ENCODE measurements at regions not wholly inside any gene's neighbourhood (a gene's known extent, or its start where the extent isn't known, plus 50 kb on each side); places are given as distances from the start of the nearest gene placed in this dataset.

DNA sequence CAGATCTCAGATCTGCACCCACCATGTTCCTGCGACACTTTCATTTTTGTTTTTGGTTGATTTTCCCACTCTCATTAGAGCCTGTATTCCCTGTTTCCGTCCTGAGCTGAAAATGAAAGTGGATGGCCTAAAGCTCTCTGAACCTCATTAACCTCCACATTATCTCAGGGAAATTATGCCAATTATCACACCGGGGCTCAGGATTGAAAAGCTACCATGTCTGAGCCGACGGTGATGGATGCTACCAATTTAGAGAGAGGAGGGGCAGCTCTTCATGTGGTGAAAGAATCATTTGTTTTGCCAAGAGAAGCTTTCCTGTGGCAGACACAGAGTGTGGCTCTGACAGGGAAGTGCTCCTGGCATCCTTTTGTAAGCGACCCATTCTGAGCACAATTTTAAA lies 410.4 kb upstream of the CDH11 start:
- no peak for DNase-seq
- intact Hi-C loops (cut with DNase I), result no loop called here
- Histone ChIP-seq H3K4me3 (ENCODE audit: low read length) (peak overlapping the region; percentile 33), H3K27ac (ENCODE audit: low read length) (no peak overlapping the region), H3K27me3 (ENCODE audit: control insufficient read depth, insufficient read depth) (no peaks in the 10 kb centered on the region), H3K4me1 (ENCODE audit: control insufficient read depth, insufficient read depth, low read length) (no peaks in the 10 kb centered on the region), H3K9me3 (ENCODE audit: control insufficient read depth, low read length) (no peaks in the 10 kb centered on the region)
- peak; percentile 47 to 56 for ATAC-seq
- WGBS, result 23% methylated on average over 6 of the region's 6 CpGs

DNA sequence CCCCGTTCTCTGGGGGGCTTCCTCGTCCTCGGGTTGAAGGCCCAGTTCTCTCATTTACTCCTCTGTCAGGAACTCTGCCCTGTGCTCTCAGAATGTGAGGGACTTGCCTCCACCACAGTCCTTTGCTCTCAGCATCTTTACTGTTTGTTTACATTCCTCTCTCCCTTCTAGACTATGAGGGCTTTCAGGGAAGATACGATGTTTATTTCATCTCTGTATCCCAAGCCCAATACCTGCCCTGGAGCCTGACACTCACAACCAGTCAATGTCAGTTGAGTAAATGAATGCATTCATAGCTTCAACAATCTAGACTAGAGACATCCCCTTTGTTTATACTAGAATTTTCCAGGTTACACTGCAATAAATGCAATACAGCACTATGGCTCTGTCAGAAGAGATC lies 409.6 kb upstream of the CDH11 start:
- no peaks in the 10 kb centered on the region for H3K4me1 ChIP-seq (ENCODE audit: control insufficient read depth, insufficient read depth, low read length)
- WGBS, result 78% methylated on average over 4 of the region's 4 CpGs
- ATAC-seq (no peak), DNase-seq (no peak)
- no peak overlapping the region for H3K4me3 ChIP-seq (ENCODE audit: low read length)
- H3K9me3 ChIP-seq (ENCODE audit: control insufficient read depth, low read length), result no peaks in the 10 kb centered on the region
- intact Hi-C loops (cut with DNase I), result no loop called here
- no peaks in the 10 kb centered on the region for H3K27me3 ChIP-seq (ENCODE audit: control insufficient read depth, insufficient read depth)
- no peak overlapping the region for H3K27ac ChIP-seq (ENCODE audit: low read length)

DNA sequence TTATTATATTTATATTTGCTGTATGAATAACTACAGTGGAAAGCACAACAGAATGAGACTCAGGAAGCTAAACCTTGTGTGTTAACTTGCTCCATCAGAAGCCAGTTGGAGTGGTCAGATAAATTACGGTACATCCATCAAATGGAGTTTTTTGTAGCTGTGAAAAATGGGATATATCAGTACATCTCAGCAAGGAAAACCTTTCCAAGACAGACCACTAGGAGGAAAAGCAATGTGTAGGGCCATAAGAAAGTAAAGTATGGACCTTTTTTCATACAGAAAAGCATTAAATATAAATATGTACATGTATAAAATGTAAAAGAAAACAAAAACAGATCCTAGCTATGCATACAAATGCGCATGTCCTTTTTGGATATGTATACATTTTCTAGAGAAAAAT lies 403.8 kb upstream of the CDH11 start:
- Histone ChIP-seq H3K9me3 (ENCODE audit: control insufficient read depth, low read length) (no peaks in the 10 kb centered on the region), H3K27me3 (ENCODE audit: control insufficient read depth, insufficient read depth) (no peaks in the 10 kb centered on the region), H3K4me3 (ENCODE audit: low read length) (no peak overlapping the region), H3K4me1 (ENCODE audit: control insufficient read depth, insufficient read depth, low read length) (no peaks in the 10 kb centered on the region), H3K27ac (ENCODE audit: low read length) (no peak overlapping the region)
- DNase-seq, result no peak
- intact Hi-C loops (cut with DNase I), result no loop called here
- 97% methylated on average over 2 of the region's 2 CpGs for WGBS
- no peak for ATAC-seq

DNA sequence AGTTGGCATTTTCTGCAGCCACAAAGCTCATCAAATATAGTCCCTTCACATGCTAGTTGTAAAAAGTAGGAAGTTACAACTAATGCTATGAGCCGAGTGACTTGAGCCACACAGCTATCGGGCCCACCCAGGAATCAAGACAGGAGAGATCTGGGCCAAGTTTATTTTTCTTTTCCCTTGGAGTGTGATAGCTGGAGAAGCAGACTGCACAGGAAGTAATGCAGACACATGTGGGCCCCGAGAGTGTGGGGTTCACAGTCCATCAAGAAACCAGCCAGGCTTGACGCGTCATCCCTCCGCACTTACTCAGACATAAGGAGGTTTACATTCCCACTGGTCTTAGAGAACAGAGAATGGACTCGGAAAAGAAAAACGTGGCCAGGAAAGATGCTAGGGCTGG lies 403.1 kb upstream of the CDH11 start:
- intact Hi-C loops (cut with DNase I), result no loop called here
- no peak overlapping the region for H3K27ac ChIP-seq (ENCODE audit: low read length)
- 46% methylated on average over 8 of the region's 8 CpGs for WGBS
- H3K4me3 ChIP-seq (ENCODE audit: low read length), result no peak overlapping the region
- H3K27me3 ChIP-seq (ENCODE audit: control insufficient read depth, insufficient read depth), result no peaks in the 10 kb centered on the region
- DNase-seq (peak; percentile 39 to 78 (median 40)), ATAC-seq (peak; percentile 37 to 67)
- H3K9me3 ChIP-seq (ENCODE audit: control insufficient read depth, low read length), result no peaks in the 10 kb centered on the region
- H3K4me1 ChIP-seq (ENCODE audit: control insufficient read depth, insufficient read depth, low read length), result no peaks in the 10 kb centered on the region

DNA sequence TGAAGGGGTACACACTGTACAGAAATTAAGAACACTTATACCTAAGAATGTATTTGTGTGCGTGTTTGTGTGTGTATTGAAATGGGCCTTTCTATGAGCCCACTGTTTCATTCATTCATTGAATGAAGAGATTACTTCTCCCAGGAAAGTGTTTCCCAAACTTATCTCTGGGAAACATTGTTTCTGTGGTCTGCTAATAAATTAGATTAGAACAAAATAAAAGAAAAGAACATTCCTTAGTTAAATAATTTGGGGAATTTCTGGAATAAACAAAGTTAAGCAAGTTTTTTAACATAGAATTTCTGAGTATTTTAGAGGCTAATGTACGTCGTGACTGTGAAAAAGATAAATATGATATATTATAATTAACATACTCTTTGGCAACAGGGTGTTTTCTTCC lies 402.4 kb upstream of the CDH11 start:
- Histone ChIP-seq H3K27me3 (ENCODE audit: control insufficient read depth, insufficient read depth) (no peaks in the 10 kb centered on the region), H3K27ac (ENCODE audit: low read length) (no peak overlapping the region), H3K9me3 (ENCODE audit: control insufficient read depth, low read length) (no peaks in the 10 kb centered on the region), H3K4me3 (ENCODE audit: low read length) (no peak overlapping the region), H3K4me1 (ENCODE audit: control insufficient read depth, insufficient read depth, low read length) (no peaks in the 10 kb centered on the region)
- intact Hi-C loops (cut with DNase I), result no loop called here
- WGBS, result 78% methylated on average over 3 of the region's 3 CpGs
- ATAC-seq (no peak), DNase-seq (no peak)

DNA sequence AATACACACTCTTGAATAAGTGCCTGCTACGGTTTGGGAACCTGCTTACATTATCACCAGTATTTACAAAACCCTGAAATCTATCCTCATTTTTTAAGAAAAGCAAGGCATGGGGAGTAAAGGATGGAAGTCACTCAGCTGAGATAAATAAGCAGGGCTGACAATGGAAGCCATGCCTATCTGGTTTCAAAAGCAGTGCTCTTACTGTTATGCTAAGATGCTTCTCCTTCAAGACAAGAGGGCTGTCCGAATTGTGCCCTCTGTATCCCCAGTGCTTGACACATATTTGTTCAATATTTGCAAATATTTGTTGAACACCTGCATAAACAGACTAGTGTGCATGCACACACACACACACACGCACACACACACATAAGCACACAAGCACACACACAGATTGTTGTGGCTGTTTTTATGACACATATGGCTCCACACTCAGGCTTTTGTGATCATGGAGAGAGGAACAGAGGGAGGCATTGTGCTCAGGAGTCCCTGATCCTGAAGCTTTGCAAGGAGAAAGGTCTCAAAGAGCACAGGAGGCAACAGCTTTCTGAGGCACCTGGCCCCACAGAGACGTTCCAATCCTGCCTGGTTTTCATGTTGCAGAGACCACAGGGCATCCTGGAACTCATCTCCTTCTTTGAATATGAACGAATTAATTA lies 401.6 kb upstream of the CDH11 start:
- Histone ChIP-seq H3K9me3 (ENCODE audit: control insufficient read depth, low read length) (no peaks in the 10 kb centered on the region), H3K27me3 (ENCODE audit: control insufficient read depth, insufficient read depth) (no peaks in the 10 kb centered on the region), H3K27ac (ENCODE audit: low read length) (no peak overlapping the region), H3K4me3 (ENCODE audit: low read length) (no peak overlapping the region), H3K4me1 (ENCODE audit: control insufficient read depth, insufficient read depth, low read length) (no peaks in the 10 kb centered on the region)
- ATAC-seq (no peak), DNase-seq (no peak)
- intact Hi-C loops (cut with DNase I), result no loop called here
- WGBS, result 88% methylated on average over 5 of the region's 5 CpGs

DNA sequence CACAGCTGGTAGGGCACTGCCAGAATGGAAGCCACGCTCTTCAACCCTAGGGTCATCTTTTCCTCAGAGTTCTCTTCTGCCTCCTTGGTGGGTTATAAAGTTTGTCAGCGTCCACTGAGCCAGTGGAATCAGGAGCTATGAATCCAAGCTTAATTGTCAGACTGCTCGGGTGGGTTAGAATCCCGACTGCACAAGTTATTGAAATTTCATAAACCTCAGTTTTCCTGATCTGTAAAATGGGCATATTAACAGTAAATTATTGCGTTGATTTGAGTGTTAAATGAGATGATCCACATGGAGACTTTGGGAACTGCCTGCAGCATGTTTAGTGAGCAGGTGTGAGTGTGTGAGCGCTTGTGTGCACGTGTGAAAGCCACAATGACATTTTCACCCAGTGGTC lies 400.5 kb upstream of the CDH11 start:
- WGBS, result 93% methylated on average over 7 of the region's 7 CpGs
- no peak overlapping the region for H3K27ac ChIP-seq (ENCODE audit: low read length)
- intact Hi-C loops (cut with DNase I), result no loop called here

DNA sequence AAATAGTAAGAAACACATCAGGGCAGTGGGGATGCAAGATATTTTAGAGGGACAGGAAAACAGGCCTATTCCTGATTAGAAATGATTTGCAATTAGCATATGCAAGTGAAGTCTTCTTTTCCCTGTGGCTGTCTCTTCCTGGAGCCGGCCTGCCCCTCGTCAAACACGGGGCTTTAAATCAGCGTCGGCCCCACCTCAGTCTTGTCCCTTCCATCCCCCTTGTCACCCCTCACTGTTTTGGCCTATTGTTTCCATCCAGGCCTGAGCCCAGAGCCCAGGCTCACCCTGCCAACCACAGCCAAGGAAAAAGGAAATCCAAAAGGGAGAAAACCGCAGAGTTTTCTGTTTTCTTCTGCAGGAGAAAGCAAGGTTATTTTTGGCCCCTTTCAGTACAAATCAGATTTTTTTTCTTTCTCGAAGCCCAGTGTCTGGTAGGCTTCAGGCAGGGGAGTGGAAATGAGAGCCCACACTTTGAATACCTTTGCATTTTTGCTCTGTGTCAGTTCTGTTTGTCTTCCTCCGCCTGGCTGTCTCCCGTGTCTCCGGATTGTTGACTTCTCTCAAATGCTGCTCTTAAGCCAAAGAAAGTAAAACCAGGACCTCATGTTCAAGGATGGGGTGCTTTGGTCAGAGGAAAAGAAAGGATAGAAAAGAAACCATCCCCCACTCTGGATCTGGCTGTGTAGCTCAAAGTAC lies 399.9 kb upstream of the CDH11 start:
- H3K9me3 ChIP-seq (ENCODE audit: control insufficient read depth, low read length), result no peaks in the 10 kb centered on the region
- no peak overlapping the region for H3K27ac ChIP-seq (ENCODE audit: low read length)
- no peaks in the 10 kb centered on the region for H3K4me1 ChIP-seq (ENCODE audit: control insufficient read depth, insufficient read depth, low read length)
- DNase-seq (no peak), ATAC-seq (peak; percentile 50 to 56)
- 32% methylated on average over 10 of the region's 10 CpGs for WGBS
- no peak overlapping the region for H3K4me3 ChIP-seq (ENCODE audit: low read length)
- intact Hi-C loops (cut with DNase I), result no loop called here
- H3K27me3 ChIP-seq (ENCODE audit: control insufficient read depth, insufficient read depth), result no peaks in the 10 kb centered on the region

More for the DNA sequence above, 400.5 kb upstream of the CDH11 start:
- ATAC-seq (no peak), DNase-seq (no peak)
- H3K4me3 ChIP-seq (ENCODE audit: low read length), result no peak overlapping the region
- no peaks in the 10 kb centered on the region for H3K27me3 ChIP-seq (ENCODE audit: control insufficient read depth, insufficient read depth)
- H3K9me3 ChIP-seq (ENCODE audit: control insufficient read depth, low read length), result no peaks in the 10 kb centered on the region
- H3K4me1 ChIP-seq (ENCODE audit: control insufficient read depth, insufficient read depth, low read length), result no peaks in the 10 kb centered on the region

DNA sequence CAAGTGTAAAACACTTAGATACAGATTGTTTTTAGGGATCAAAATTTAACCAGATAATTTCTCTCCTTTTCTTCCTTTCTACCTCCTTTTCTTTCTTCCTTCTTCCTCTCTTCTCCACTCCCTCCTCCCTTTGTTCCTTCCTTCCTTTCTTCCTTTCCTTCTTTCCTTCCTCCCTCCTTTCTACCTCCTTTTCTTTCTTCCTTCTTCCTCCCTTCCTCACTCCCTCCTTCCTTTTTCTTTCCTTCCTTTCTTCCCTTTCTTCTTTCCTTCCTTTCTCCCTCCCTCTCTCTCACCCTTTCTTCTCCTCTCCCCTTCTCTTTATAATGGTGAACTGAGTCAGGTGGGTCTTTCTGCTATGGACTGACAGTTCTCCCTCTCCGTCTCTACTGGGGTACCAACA lies 397.5 kb upstream of the CDH11 start:
- no peak for DNase-seq
- intact Hi-C loops (cut with DNase I), result no loop called here

DNA sequence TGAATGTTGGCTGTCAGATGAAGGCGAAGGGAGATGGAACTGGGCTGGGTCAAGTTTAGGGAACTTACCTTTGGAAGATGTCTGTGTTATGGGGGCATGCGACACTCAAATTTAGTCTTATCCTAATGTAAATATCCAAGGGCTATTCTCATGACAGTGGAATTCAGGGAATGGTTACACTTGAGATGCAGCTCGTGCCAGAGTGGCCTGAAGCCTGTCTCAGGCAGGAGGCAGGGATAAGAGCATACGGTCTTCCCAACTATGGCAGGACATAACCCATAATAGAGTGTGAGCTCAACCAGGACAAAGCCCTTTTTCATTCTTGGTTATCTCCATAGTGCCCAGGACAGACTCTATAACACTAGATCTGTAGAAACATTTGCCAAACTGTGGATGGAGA lies 393.3 kb upstream of the CDH11 start:
- no peak overlapping the region for H3K27ac ChIP-seq (ENCODE audit: low read length)
- no peaks in the 10 kb centered on the region for H3K9me3 ChIP-seq (ENCODE audit: control insufficient read depth, low read length)
- H3K4me1 ChIP-seq (ENCODE audit: control insufficient read depth, insufficient read depth, low read length), result no peaks in the 10 kb centered on the region
- DNase-seq, result no peak
- no peak for ATAC-seq
- H3K4me3 ChIP-seq (ENCODE audit: low read length), result no peak overlapping the region
- no peaks in the 10 kb centered on the region for H3K27me3 ChIP-seq (ENCODE audit: control insufficient read depth, insufficient read depth)
- intact Hi-C loops (cut with DNase I), result no loop called here
- WGBS, result 46% methylated on average over 4 of the region's 4 CpGs

More for the DNA sequence above, 397.5 kb upstream of the CDH11 start:
- Histone ChIP-seq H3K9me3 (ENCODE audit: control insufficient read depth, low read length) (no peaks in the 10 kb centered on the region), H3K4me1 (ENCODE audit: control insufficient read depth, insufficient read depth, low read length) (no peaks in the 10 kb centered on the region), H3K27ac (ENCODE audit: low read length) (no peak overlapping the region), H3K4me3 (ENCODE audit: low read length) (no peak overlapping the region), H3K27me3 (ENCODE audit: control insufficient read depth, insufficient read depth) (no peaks in the 10 kb centered on the region)
- 90% methylated on average over 1 of the region's 1 CpG for WGBS
- ATAC-seq, result no peak

DNA sequence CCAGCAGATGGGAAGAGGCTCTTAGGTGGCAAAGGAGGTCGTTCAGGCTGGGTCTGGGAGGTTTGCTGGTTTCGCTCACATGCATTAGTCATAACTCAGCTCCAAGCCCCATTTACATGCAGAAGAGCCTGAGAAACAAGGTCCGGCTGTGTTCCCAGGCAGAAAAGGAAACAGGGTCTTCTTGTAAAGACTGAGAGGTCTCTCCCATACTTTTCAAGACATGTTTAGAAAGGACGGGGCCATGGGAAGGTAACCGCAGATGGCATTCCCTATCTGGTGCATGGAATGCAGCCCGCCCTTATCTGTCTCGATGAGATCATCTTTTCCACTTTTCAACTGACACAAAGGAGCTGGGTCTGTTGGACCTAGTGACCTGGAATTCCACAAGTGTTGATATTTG lies 389.0 kb upstream of the CDH11 start:
- intact Hi-C loops (cut with DNase I), result no loop called here
- DNase-seq, result no peak
- Histone ChIP-seq H3K4me3 (ENCODE audit: low read length) (no peak overlapping the region), H3K27me3 (ENCODE audit: control insufficient read depth, insufficient read depth) (no peaks in the 10 kb centered on the region), H3K9me3 (ENCODE audit: control insufficient read depth, low read length) (no peaks in the 10 kb centered on the region), H3K4me1 (ENCODE audit: control insufficient read depth, insufficient read depth, low read length) (no peaks in the 10 kb centered on the region), H3K27ac (ENCODE audit: low read length) (no peak overlapping the region)
- ATAC-seq, result peak in 1 of 2 donors; percentile 65
- WGBS, result 42% methylated on average over 7 of the region's 7 CpGs
